Caco-2 (cell line): ENCODE measurements at regions not wholly inside any gene's neighbourhood (a gene's known extent, or its start where the extent isn't known, plus 50 kb on each side); places are given as distances from the start of the nearest gene placed in this dataset.

ENCODE experiments used
- BruUV-seq: library from RNA; stranded (reverse); fragments of 400-500 nt; replicated peaks from 2 replicates; lab custom pipeline; 2021; lab: Mats Ljungman, UMichigan
- CTCF ChIA-PET: fragments of 300-600 bp; sonication (Branson Sonifier 250); formaldehyde crosslinking; loops from one replicate; lab custom pipeline; 2022; ENCODE audit warnings: antibody characterized with exemption; lab: Charles Lee
- POLR2A ChIA-PET: fragments of 300-600 bp; sonication (Branson Sonifier 250); formaldehyde crosslinking; loops from one replicate; lab custom pipeline; 2022; ENCODE audit warnings: antibody characterized with exemption; lab: Charles Lee
- DNase-seq, 2 experiments: peaks; one replicate each; pipeline versions ENCODE4 v3.0.0 to v3.0.0-alpha.2; 2020 to 2022
- H3K27me3 ChIP-seq: replicated peaks from 2 replicates; pipeline ENCODE4 v1.6.0; 2011; ENCODE audit warnings: low read length; ENCODE audit not compliant: control insufficient read depth, insufficient read depth
- H3K36me3 ChIP-seq: 2 replicates; pipeline ENCODE4 v1.5.1; 2011; ENCODE audit warnings: low read length; ENCODE audit not compliant: control insufficient read depth, insufficient read depth
- H3K4me1 ChIP-seq: fragments of 250-450 bp; sonication (Bioruptor Pico); 2 replicates; pipeline ENCODE4 v1.5.1; 2020; ENCODE audit warnings: mild to moderate bottlenecking
- H3K4me3 ChIP-seq: 2 replicates; pipeline ENCODE4 v1.5.1; 2011; ENCODE audit warnings: low read depth, mild to moderate bottlenecking, control low read depth, low read length
- H3K9me3 ChIP-seq: fragments of 250-450 bp; sonication (Bioruptor Pico); 2 replicates; pipeline ENCODE4 v1.5.1; 2020; ENCODE audit warnings: mild to moderate bottlenecking, moderate library complexity
- H3K27ac Mint-ChIP-seq: one replicate; pipeline ENCODE4 v1.8.0; 2022; ENCODE audit warnings: mixed read lengths; ENCODE audit not compliant: unreplicated experiment
- H3K27me3 Mint-ChIP-seq: one replicate; pipeline ENCODE4 v1.8.0; 2022; ENCODE audit warnings: mixed read lengths; ENCODE audit not compliant: insufficient read depth, unreplicated experiment
- H3K36me3 Mint-ChIP-seq: one replicate; pipeline ENCODE4 v1.8.0; 2022; ENCODE audit warnings: mild to moderate bottlenecking, mixed read lengths; ENCODE audit not compliant: insufficient read depth, unreplicated experiment
- H3K4me1 Mint-ChIP-seq: one replicate; pipeline ENCODE4 v1.8.0; 2022; ENCODE audit warnings: low read depth, mixed read lengths; ENCODE audit not compliant: unreplicated experiment
- H3K4me3 Mint-ChIP-seq: one replicate; pipeline ENCODE4 v1.8.0; 2022; ENCODE audit warnings: mild to moderate bottlenecking, moderate library complexity, mixed read lengths; ENCODE audit not compliant: unreplicated experiment
- H3K9me3 Mint-ChIP-seq: one replicate; pipeline ENCODE4 v1.8.0; 2022; ENCODE audit warnings: mixed read lengths; ENCODE audit not compliant: unreplicated experiment
- CTCF ChIP-seq, 2 experiments: fragments of 200-600 bp in 1 of 2; IDR thresholded peaks; 1 replicate in 1 of 2; 2 replicates in 1 of 2; pipeline versions ENCODE4 v1.5.1 to v1.8.0; 2011 to 2022; ENCODE audit warnings: antibody characterized with exemption in 1 of 2, control low read depth in 1 of 2, inconsistent platforms in 1 of 2, low read depth in 1 of 2, low read length in 1 of 2, mild to moderate bottlenecking in 1 of 2, moderate library complexity in 1 of 2; ENCODE audit not compliant: insufficient read depth in 1 of 2, severe bottlenecking in 1 of 2, unreplicated experiment in 1 of 2
- intact Hi-C: fragments of 100-400 bp; cut with micrococcal nuclease; formaldehyde crosslinking; loops from one replicate; pipeline ENCODE4 v1.10.0; 2022; ENCODE audit not compliant: unreplicated experiment

GRCh38 chr3:148584438-148584837 lies 113.3 kb upstream of the AGTR1 start:
- H3K27ac Mint-ChIP-seq: no peak overlapping the region
- TF ChIP-seq CTCF (IDR thresholded peaks at IDR 0.05; ENCODE audit: insufficient read depth in 1 of 2, low read depth in 1 of 2, low read length in 1 of 2, severe bottlenecking in 1 of 2, unreplicated experiment in 1 of 2): no peak
- no peak for DNase-seq
- BruUV-seq: no TSS peak
- intact Hi-C loops: no loop called here
- no peaks in the 10 kb centered on the region for H3K36me3 Mint-ChIP-seq
- H3K27me3 Mint-ChIP-seq: no peaks in the 10 kb centered on the region
- H3K9me3 Mint-ChIP-seq: no peaks in the 10 kb centered on the region
- POLR2A ChIA-PET: no interaction called here
- no peaks in the 10 kb centered on the region for H3K27me3 ChIP-seq
- H3K9me3 ChIP-seq: no peaks in the 10 kb centered on the region
- H3K4me3 Mint-ChIP-seq: no peak overlapping the region
- H3K4me1 ChIP-seq: no peaks in the 10 kb centered on the region
- CTCF ChIA-PET: no interaction called here
- H3K4me3 ChIP-seq: no peak overlapping the region
- no peaks in the 10 kb centered on the region for H3K4me1 Mint-ChIP-seq
- H3K36me3 ChIP-seq: no peaks in the 10 kb centered on the region

GRCh38 chr3:148585671-148586379 lies 111.9 kb upstream of the AGTR1 start:
- Mint-ChIP-seq H3K27me3 (no peaks in the 10 kb centered on the region), H3K36me3 (no peaks in the 10 kb centered on the region), H3K9me3 (no peaks in the 10 kb centered on the region), H3K4me3 (no peak overlapping the region), H3K27ac (no peak overlapping the region), H3K4me1 (no peaks in the 10 kb centered on the region)
- no peaks in the 10 kb centered on the region for H3K4me1 ChIP-seq
- ChIA-PET POLR2A (no interaction called here), CTCF (interaction anchor here (0.6 kb wide), 1 partner anchor 15 kb away, joined by 3 read pairs; no protein-coding TSS in a partner anchor)
- H3K36me3 ChIP-seq: no peaks in the 10 kb centered on the region
- H3K27me3 ChIP-seq: no peaks in the 10 kb centered on the region
- intact Hi-C loops: no loop called here
- DNase-seq: no peak
- no peak for TF ChIP-seq CTCF (IDR thresholded peaks at IDR 0.05; ENCODE audit: insufficient read depth in 1 of 2, low read depth in 1 of 2, low read length in 1 of 2, severe bottlenecking in 1 of 2, unreplicated experiment in 1 of 2)
- H3K9me3 ChIP-seq: no peaks in the 10 kb centered on the region
- H3K4me3 ChIP-seq: no peak overlapping the region
- BruUV-seq: no TSS peak

GRCh38 chr3:148588291-148588690 lies 109.4 kb upstream of the AGTR1 start:
- Mint-ChIP-seq H3K27me3 (no peaks in the 10 kb centered on the region), H3K27ac (no peak overlapping the region), H3K4me3 (no peak overlapping the region), H3K36me3 (no peaks in the 10 kb centered on the region), H3K9me3 (no peaks in the 10 kb centered on the region), H3K4me1 (no peaks in the 10 kb centered on the region)
- no peak overlapping the region for H3K4me3 ChIP-seq
- H3K27me3 ChIP-seq: no peaks in the 10 kb centered on the region
- BruUV-seq: no TSS peak
- intact Hi-C loops: no loop called here
- CTCF ChIA-PET: no interaction called here
- no peaks in the 10 kb centered on the region; the same call in 1 of the 2 replicates for H3K9me3 ChIP-seq
- TF ChIP-seq CTCF (IDR thresholded peaks at IDR 0.05; ENCODE audit: insufficient read depth in 1 of 2, low read depth in 1 of 2, low read length in 1 of 2, severe bottlenecking in 1 of 2, unreplicated experiment in 1 of 2): no peak
- no peaks in the 10 kb centered on the region for H3K36me3 ChIP-seq
- POLR2A ChIA-PET: no interaction called here
- no peak for DNase-seq
- no peaks in the 10 kb centered on the region for H3K4me1 ChIP-seq
